Stimulated activated CD4-positive, alpha-beta T cell treated with anti-CD3 and anti-CD28 coated beads, TNF-alpha, amount 100 ng/mL, for 24 hours (primary cell): ENCODE measurements at regions not wholly inside any gene's neighbourhood (a gene's known extent, or its start where the extent isn't known, plus 50 kb on each side); places are given as distances from the start of the nearest gene placed in this dataset.
A peak's percentile ranks its signal among the peaks of the same experiment; 100 is the strongest.

Source experiments
- DNase-seq, 3 experiments: peaks; one replicate each; pipeline ENCODE4 v3.0.0-alpha.2; 2020; ENCODE audit warnings: low read depth in 3 of 3

DNA sequence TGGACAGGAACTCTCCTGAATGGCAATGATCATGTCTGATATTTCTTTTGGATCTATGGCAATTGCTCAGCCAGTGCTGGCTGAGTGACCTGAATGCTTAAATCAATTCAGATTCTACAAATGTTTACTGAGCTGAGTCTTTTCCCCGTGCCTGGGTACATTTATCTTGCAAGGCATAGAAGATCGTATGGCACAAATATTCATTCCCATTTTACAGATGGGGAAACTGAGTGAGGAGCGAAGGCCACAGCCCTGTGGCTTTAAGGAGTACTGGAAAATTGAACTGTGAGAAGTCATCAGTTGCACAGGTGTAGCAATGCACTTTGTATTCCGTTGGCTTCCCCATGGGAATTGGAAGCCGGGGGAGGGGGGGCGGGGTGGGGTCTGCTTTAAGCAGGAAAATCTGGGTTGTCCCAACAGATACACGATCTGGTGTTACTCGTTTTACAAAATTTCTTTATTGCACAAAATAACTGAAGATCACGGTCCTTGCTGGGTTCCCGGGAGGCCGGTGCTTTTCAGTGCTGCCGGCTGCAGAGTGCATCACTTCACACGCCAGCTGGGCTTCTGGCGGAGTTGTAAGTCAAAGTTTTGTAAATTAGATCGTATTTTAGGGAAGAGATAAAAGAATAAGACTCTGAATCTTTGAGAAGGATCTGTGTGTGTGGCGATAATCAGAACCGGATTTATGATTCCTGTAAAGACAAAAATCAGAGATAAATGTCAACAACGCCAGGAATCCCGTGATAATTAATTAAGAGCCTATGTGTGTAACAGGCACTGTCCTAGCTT, 75.0 kb upstream of the MAP1LC3B2 start:
- no peak for DNase-seq

DNA sequence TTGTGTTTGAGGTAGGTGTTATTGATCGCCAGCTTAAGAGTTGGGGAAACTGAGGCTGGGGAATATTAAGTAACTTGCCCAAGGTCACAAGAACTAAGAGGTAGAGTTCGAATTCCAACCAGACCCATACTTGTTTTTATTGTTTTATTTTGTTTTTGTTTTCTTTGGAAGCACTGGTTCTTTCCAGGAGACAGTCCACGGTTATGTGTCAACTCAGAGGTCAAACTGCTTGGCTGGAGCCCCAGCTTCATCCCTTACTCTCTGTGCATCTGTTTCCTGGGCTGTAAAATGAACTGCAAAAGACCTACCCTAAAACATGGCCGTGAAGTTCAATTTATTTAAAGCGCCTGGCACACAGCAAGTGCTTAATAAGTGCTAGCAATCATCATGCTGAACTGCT, 74.4 kb upstream of the MAP1LC3B2 start:
- no peak for DNase-seq

DNA sequence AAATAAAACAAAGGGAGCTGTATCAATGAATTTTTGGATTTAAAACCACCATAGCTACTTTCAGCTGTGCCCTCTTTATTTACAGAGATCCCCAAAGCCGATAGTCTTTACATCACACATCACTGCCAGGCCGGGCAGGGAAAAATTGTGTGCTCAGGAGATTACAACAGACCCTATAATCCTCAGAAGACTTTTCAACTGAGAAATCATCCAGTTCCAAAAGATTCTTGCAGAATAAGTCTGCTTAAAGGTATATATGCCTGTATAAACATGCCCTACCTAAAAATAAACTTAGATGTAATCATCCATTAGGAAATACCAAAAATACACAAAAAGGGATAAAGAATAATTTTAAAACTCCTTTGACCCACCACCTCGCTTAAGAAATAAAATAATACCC, 70.1 kb upstream of the MAP1LC3B2 start:
- no peak for DNase-seq

DNA sequence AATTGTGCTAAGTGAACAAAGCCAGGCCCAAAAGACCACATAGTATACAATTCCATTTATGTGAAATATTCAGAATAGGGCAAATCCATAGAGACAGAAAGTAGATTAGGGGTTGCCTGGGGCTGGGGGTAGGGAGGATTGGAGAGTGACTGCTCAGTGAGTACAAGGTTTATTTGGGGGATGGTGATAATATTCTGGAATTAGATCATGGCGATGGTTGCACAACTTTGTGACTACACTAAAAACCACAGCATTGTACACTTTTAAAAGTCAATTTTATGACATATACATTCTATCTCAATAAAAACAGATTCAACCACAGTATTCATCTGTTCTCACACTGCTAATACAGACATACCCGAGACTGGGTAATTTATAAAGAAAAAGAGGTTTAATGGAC, 68.7 kb upstream of the MAP1LC3B2 start:
- no peak for DNase-seq

DNA sequence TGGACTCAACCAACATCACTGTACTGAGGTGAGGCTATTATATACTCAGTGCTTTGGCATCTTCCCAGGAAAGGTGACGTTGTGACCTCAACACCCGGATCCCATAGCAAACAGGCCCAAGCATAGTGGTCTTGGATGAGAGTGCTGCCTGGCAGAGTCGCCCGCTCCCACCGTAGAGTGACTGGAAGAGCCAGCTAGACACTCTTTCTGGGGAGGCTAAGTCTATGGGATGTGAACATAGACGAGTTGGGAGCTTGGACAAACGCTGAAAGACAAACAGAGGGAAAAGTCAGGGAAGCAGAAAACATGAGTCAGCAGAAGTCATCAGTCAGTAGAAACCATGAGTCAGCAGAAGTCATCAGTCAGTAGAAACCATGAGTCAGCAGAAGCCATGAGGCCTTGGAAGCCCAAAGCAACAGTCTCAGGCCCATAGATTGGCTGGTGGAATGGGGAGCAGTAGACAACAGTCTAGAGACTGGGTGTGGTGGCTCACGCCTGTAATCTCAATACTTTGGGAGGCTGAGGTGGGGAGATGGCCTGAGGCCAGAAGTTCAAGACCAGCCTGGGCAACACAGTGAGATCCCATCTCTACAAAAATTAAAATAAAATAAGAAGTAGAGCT, 66.4 kb upstream of the MAP1LC3B2 start:
- DNase-seq = no peak

DNA sequence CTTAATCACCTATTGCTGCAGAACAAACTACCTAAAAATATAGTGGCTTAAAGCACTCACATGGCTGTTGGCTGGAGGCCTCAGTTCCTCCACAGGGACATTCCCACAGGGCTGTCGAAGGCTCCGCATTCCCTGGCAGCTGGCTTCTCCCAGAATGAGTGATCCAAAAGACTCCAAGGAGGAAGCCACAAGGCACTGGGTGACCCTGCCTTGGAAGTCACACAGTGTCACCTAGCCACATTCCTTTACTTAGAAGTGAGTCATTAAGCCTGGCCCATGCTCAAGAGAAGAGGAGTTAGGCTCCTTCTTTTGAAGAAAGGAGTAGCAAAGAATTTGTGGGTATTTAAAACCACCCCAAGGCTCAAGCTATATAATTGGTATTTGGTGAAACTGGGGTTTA, 63.9 kb upstream of the MAP1LC3B2 start:
- no peak for DNase-seq

DNA sequence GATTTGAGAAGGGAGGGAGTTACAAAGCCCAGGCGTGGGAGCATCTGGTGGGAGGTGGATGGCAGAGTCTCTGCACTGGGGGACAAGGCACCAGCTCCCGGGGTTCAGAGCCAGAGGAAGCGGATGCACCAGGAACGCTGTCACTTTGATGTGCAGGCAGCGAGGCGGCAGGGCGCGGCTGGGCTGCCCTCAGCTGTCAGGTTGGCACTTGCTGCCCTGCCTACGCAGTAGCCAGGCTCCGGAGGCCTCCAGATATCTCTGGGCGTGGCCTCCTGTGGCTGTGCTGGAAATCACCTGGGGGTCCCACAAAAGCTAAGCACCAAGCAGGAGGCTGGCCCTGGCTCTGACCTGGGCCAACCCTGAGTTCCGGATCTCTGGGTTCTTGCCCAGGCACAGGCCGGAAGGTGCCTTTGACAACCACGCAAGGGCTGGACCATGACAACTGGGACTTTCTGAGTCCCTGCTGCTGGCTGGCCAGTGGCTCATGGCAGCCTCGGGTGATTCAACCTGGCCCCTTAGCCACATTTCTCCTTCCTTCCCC, 62.1 kb upstream of the MAP1LC3B2 start:
- no peak for DNase-seq

DNA sequence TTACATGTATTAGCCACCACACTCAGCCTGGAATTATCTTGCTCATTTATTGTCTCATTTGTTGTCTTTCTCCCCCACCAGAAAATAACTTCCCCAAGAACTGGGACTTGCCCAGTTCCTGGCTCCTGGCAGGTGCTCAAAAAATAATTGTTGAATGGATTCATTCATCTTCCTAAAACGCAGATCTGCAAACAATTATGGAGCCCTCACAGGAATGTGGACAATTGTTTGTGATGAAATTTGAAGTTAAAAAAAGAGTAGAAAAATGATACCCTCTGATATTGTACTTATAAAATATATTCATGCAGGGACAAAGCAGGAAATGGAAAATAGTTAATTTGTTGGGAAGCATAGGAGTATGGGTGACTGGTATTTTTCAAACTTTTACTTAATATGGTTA, 60.7 kb upstream of the MAP1LC3B2 start:
- DNase-seq = no peak

DNA sequence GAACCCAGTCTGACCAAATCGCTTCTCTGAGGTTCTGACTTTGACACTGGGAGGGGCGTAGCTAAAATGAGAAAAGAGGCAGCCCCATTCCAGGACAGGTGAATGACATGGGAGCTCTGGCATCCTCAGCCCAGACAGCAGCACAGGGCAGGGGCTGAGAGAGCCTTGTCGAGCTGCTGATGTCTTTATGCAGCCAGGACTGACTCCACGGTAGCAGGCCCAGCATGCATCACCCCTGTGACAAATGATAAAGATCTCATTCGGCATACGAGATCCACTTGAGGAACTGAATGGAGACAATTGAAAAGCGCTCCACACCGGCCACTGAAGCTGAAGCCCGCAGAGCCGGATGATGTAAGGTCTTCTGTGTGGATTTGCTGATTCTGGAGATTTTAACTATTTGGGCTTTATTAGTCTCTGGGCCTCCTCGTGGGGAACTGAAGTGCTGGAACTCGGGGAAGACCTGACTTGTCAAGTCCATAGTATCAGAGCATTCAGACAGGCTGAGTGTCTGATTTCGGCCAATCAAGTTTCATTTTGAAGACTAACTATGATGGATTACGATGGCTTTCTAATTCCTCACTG, 56.9 kb upstream of the MAP1LC3B2 start:
- no peak for DNase-seq

DNA sequence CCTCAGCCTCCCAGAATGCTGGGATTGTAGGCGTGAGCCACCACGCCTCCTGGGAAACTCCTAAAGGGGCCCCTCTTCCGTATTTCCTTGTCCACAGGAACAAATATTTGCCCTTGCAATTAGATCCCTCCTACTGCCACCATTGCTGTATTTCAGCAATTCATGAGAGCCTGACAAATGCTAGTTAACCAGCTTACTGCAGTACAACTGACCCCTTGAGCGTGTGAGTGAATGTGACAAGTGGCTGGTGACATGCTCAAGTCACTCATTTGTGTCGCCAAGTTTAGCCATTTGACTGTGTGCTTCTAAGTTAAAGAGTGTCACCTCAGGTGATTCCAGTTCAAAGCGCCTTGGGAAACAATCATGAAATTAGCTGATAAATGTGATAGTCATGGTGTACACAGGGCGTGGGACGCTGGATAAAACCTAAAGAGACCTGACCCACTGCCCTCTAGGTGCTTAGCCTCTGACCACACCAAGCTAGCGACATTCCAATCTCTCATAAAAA, 56.1 kb upstream of the MAP1LC3B2 start:
- DNase-seq = no peak

DNA sequence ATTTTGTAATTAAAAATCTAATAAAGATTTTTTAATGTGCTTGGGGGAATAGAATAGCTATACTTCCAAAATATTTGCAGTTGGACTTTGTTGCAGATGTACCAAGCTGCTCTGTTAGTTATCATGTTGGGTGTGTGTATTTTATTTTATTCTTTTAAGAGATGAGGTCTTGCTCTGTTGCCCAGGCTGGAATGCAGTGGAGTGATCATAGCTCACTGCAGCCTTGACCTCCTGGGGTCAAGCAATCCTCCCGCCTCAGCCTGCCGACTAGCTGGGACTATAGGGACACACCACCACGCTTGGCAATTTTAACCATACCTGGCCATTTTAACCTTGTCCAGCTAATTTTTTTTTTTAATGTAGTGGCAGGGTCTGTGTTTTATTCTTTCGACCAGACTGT, 54.7 kb upstream of the MAP1LC3B2 start:
- DNase-seq = no peak

DNA sequence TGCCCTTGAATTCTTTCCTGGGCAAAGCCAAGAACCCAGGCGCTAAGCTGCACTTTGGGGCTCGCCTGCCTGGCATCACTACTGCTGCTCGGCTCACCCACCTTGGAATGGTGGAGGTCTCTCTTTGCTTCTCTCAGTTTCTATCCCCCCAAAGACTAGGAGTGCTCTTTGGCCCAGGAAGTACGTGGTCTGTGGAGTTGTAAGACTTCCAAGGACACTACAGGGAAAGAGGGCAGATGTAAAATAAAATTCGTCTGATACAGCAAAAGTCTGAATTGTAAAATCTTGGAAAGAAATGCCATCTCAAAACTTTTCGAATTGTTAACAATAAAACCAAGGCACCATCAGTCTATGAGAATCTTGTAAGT, 52.5 kb upstream of the MAP1LC3B2 start:
- no peak for DNase-seq

DNA sequence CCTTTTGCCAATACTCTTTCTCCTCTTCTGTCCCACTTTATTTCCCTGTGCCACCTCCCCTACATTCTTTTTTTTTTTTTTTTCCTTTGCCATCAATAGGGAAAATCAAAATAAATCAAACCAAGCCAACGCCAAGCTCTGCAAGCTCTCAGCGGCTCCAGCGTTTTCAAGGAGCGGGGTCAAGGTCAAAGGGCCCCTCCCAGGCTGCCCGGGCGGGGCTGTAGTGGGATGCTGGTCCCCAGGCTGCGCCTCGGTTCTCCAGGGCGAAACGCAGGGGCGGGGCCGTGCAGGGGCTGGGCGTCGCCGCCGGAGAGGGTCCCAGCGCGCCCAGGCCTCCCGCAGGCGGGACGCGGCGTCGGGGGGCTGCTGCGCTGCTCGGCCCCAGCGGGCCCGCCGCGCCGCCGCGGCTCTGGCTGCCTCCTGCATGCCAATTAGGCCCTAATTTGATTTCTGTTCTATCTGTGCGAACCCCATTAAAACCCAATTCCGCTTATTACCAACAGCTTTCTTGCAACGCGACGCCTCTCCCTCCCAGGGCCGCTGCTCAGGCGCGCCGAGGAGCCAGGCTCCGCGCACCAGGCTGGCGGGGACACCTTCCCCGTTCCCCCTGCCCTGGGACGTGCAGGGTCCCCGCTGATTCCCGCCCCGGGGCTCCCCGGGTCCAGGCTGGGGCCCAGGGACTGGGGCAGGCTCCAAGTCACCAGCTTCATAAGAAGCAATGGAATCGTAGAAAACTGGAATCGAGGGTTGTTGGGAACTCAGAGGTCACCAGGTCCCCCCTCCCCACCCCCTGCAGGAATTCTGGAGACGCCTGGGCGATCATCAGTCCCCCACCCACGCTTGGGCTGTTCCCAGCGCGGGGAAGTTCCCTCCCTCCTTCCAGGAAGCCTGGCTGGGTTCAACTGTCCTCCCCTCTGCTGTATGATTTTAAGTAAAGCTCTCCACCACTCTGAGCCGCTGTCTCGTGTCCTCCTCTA, 50.7 kb upstream of the MAP1LC3B2 start:
- peak in 1 of 3 experiments; percentile 30 for DNase-seq
